ENCODE measurements at regions not wholly inside any gene's neighbourhood (a gene's known extent, or its start where the extent isn't known, plus 50 kb on each side); places are given as distances from the start of the nearest gene placed in this dataset.

GRCh38 chr13:84684048-84684662 is 801.9 kb upstream of the SLITRK1 start:
- intact Hi-C loops (cut with micrococcal nuclease): no loop called here
- DNase-seq (ENCODE audit: low read depth, low spot score): no peak
- no peaks in the 10 kb centered on the region for H3K79me2 ChIP-seq (ENCODE audit: insufficient read depth, low read length)
- H3K4me1 ChIP-seq (ENCODE audit: control insufficient read depth in 1 of 2, insufficient read depth in 2 of 2, low read length in 2 of 2): no peaks in the 10 kb centered on the region
- TF ChIP-seq SP1 (IDR thresholded peaks at IDR 0.05; ENCODE audit: low read depth) (no peak), SRF (IDR thresholded peaks at IDR 0.05; ENCODE audit: low read depth) (no peak), CTCF (IDR thresholded peaks at IDR 0.05 in 2 of 3, conservative IDR thresholded peaks at IDR 0.05 in 1 of 3; ENCODE audit: borderline replicate concordance in 1 of 3, insufficient read depth in 1 of 3, low read depth in 2 of 3, low read length in 2 of 3) (no peak), REST (IDR thresholded peaks at IDR 0.05; ENCODE audit: low read depth) (no peak), YY1 (IDR thresholded peaks at IDR 0.05; ENCODE audit: extremely low read depth, insufficient replicate concordance, low read depth, low read length) (no peak), MAX (IDR thresholded peaks at IDR 0.05) (no peak), CBX3 (IDR thresholded peaks at IDR 0.05; ENCODE audit: low read depth) (no peak), JUND (IDR thresholded peaks at IDR 0.05) (no peak), ZFX (IDR thresholded peaks at IDR 0.05) (no peak), POLR2A (IDR thresholded peaks at IDR 0.05; ENCODE audit: borderline replicate concordance, extremely low read depth, insufficient read depth, insufficient read length) (no peak), FOSL1 (IDR thresholded peaks at IDR 0.05; ENCODE audit: low read depth) (no peak), SIN3A (IDR thresholded peaks at IDR 0.05; ENCODE audit: low read depth) (no peak), CEBPB (IDR thresholded peaks at IDR 0.05; ENCODE audit: low read depth) (no peak), POLR2AphosphoS5 (IDR thresholded peaks at IDR 0.05; ENCODE audit: low read depth, low read length) (no peak), ELF1 (IDR thresholded peaks at IDR 0.05; ENCODE audit: borderline replicate concordance, low read depth) (no peak), ZNF274 (IDR thresholded peaks at IDR 0.05; ENCODE audit: low read depth, low read length) (no peak), ATF3 (IDR thresholded peaks at IDR 0.05) (no peak), RAD21 (IDR thresholded peaks at IDR 0.05; ENCODE audit: low read depth) (no peak), ZBTB33 (IDR thresholded peaks at IDR 0.05; ENCODE audit: extremely low read depth, insufficient replicate concordance, low read length) (no peak)
- no peak overlapping the region for H3K4me2 ChIP-seq (ENCODE audit: low read length)
- CTCF ChIA-PET: no interaction called here
- H4K20me1 ChIP-seq (ENCODE audit: insufficient read depth): no peaks in the 10 kb centered on the region
- H3K9me2 ChIP-seq (ENCODE audit: insufficient read depth): no peaks in the 10 kb centered on the region
- no peak overlapping the region for H3K9ac ChIP-seq (ENCODE audit: low read length)
- POLR2A ChIA-PET: no interaction called here
- no peak for ATAC-seq
- RAD21 ChIA-PET (ENCODE audit: low non-redundant PET in 1 of 2, low total read pairs in 2 of 2, uncharacterized antibody in 2 of 2, unreplicated experiment in 2 of 2): no interaction called here
- no peak overlapping the region for H3K4me3 ChIP-seq (replicated peaks in 1 of 2; ENCODE audit: low read depth in 1 of 2, low read length in 2 of 2)
- no peaks in the 10 kb centered on the region; a peak in 1 of 4 replicates for H3K36me3 ChIP-seq (ENCODE audit: control insufficient read depth in 1 of 2, insufficient read depth in 2 of 2, low read length in 2 of 2)
- no TSS peak for BruUV-seq (replicated peaks)
- H3K9me3 ChIP-seq (ENCODE audit: control insufficient read depth in 1 of 2, insufficient read depth in 1 of 2, low read depth in 1 of 2, low read length in 2 of 2): no peaks in the 10 kb centered on the region; a peak in 2 of 4 replicates
- H3K27ac ChIP-seq (ENCODE audit: low read depth, low read length): no peak overlapping the region
- no peaks in the 10 kb centered on the region for H3K27me3 ChIP-seq (ENCODE audit: insufficient read depth, low read length)
- no peak overlapping the region for H2AFZ ChIP-seq (ENCODE audit: low read depth, low read length, poor library complexity, severe bottlenecking)

Measured in HCT116 (cell line).